ENCODE measurements at regions not wholly inside any gene's neighbourhood (a gene's known extent, or its start where the extent isn't known, plus 50 kb on each side); places are given as distances from the start of the nearest gene placed in this dataset.

DNA sequence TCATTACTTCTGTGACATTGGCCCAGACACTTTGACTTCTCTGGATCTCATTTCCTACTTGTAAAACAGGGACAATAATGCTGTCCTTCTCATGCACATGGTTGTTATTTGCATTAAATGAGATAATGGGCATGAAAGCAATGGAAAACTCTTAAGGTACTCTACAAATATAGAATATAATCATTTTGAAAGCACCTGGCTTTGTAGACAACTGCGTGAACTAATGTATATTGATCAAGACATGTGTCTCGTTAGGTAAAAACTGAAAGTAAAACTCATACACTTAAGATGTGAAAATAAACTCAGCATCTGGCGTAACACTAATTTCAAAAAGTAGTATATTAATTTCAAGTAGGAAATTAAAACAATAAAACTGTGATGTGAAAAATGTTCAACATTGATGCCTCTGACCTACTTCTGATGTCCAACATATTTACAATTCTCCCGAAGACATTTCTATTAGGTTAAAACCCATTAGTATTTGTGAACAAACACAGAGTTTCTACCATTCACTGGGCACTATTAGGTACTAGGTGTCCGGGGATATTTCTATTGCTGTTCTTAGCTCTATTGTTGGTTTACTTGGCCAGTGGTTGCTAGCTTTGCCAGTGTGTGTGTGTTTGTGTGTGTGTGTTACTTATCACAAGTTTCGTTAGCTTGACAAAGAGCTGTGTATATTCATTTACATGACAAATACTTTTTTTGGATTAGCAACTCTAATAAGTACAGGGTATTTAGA lies 220.5 kb downstream of the KCNRG start:
- ChIA-PET POLR2A (ENCODE audit: low non-redundant PET) (interaction anchor here (0.7 kb wide), 1 partner anchor 192 kb away, joined by 3 read pairs; no protein-coding TSS in a partner anchor), CTCF (no interaction called here)
- no peaks in the 10 kb centered on the region for H3K36me3 ChIP-seq (ENCODE audit: insufficient read depth, low read length, poor library complexity, severe bottlenecking)
- no TSS peak for BruUV-seq (replicated peaks)
- no peaks in the 10 kb centered on the region for H3K9me3 ChIP-seq (ENCODE audit: low read depth, low read length, poor library complexity, severe bottlenecking)
- H3K4me3 ChIP-seq (ENCODE audit: low read depth, low read length, poor library complexity, severe bottlenecking): no peak overlapping the region
- no peaks in the 10 kb centered on the region for H3K27me3 ChIP-seq (replicated peaks; ENCODE audit: insufficient read depth, low read depth, low read length, poor library complexity)
- intact Hi-C loops (cut with micrococcal nuclease; ENCODE audit: unreplicated experiment): no loop called here
- TF ChIP-seq, protein P1, sequence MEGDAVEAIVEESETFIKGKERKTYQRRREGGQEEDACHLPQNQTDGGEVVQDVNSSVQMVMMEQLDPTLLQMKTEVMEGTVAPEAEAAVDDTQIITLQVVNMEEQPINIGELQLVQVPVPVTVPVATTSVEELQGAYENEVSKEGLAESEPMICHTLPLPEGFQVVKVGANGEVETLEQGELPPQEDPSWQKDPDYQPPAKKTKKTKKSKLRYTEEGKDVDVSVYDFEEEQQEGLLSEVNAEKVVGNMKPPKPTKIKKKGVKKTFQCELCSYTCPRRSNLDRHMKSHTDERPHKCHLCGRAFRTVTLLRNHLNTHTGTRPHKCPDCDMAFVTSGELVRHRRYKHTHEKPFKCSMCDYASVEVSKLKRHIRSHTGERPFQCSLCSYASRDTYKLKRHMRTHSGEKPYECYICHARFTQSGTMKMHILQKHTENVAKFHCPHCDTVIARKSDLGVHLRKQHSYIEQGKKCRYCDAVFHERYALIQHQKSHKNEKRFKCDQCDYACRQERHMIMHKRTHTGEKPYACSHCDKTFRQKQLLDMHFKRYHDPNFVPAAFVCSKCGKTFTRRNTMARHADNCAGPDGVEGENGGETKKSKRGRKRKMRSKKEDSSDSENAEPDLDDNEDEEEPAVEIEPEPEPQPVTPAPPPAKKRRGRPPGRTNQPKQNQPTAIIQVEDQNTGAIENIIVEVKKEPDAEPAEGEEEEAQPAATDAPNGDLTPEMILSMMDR (conservative IDR thresholded peaks at IDR 0.05; ENCODE audit: low read depth, low read length): no peak
- TF ChIP-seq EZH2 (IDR thresholded peaks at IDR 0.05; ENCODE audit: borderline replicate concordance, low read depth, low read length, poor library complexity, severe bottlenecking): no peak
- H3K27ac ChIP-seq (ENCODE audit: low read depth, low read length, poor library complexity, severe bottlenecking): no peak overlapping the region
- DNase-seq (ENCODE audit: low spot score): no peak
- no peaks in the 10 kb centered on the region for H3K4me1 ChIP-seq (ENCODE audit: insufficient read depth, low read length, poor library complexity, severe bottlenecking)

DNA sequence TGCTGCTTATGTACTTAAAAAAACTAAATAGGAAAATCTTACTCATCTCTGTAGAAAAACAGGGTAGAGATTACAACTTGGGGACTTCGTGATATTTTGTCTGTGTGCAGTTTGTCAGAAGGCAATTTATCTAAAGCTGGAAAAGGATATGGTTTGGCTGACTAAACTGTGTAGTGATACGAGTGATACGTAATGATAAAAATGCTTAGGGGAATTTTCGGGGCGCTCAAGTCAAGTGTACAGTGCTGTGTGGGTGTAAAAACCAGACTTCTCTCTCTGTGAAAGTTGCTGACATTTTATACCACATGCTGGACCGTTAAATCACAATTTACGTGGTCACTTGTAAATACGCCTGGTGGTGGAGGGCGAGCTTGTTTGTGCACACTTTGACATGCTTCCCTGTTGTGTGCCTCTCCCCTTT lies 221.7 kb downstream of the KCNRG start:
- Histone ChIP-seq H3K4me3 (ENCODE audit: low read depth, low read length, poor library complexity, severe bottlenecking) (no peak overlapping the region), H3K27me3 (replicated peaks; ENCODE audit: insufficient read depth, low read depth, low read length, poor library complexity) (no peaks in the 10 kb centered on the region), H3K9me3 (ENCODE audit: low read depth, low read length, poor library complexity, severe bottlenecking) (no peaks in the 10 kb centered on the region), H3K27ac (ENCODE audit: low read depth, low read length, poor library complexity, severe bottlenecking) (no peak overlapping the region), H3K36me3 (ENCODE audit: insufficient read depth, low read length, poor library complexity, severe bottlenecking) (no peaks in the 10 kb centered on the region), H3K4me1 (ENCODE audit: insufficient read depth, low read length, poor library complexity, severe bottlenecking) (no peaks in the 10 kb centered on the region)
- no TSS peak for BruUV-seq (replicated peaks)
- intact Hi-C loops (cut with micrococcal nuclease; ENCODE audit: unreplicated experiment): no loop called here
- no peak for TF ChIP-seq EZH2 (IDR thresholded peaks at IDR 0.05; ENCODE audit: borderline replicate concordance, low read depth, low read length, poor library complexity, severe bottlenecking)
- TF ChIP-seq, protein P1 (conservative IDR thresholded peaks at IDR 0.05; ENCODE audit: low read depth, low read length): no peak
- no peak for DNase-seq (ENCODE audit: low spot score)
- POLR2A ChIA-PET (ENCODE audit: low non-redundant PET): interaction anchor here (0.7 kb wide), 1 partner anchor 193 kb away, joined by 3 read pairs; no protein-coding TSS in a partner anchor
- CTCF ChIA-PET: no interaction called here

DNA sequence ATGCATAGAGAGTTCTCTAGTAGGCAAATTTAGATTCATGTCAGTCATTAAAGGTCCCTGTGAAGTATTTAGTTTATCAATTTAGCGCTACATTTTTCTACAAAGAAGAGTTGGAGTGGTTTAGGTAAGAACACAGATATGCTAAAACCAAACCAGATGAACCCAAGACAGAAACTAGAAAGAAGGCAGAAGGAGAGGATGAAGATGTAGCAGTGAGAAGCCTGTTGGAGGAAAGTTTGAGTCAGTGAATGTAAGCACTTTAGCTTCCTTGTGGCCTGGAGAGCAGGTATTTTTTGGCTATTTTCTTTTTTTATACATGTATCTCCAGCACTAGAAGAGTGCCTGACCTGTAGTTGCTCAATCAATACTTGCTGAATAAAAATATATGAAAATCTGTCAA lies 223.7 kb downstream of the KCNRG start:
- no peaks in the 10 kb centered on the region for H3K9me3 ChIP-seq (ENCODE audit: low read depth, low read length, poor library complexity, severe bottlenecking)
- H3K4me3 ChIP-seq (ENCODE audit: low read depth, low read length, poor library complexity, severe bottlenecking): no peak overlapping the region
- H3K36me3 ChIP-seq (ENCODE audit: insufficient read depth, low read length, poor library complexity, severe bottlenecking): no peaks in the 10 kb centered on the region
- ChIA-PET POLR2A (ENCODE audit: low non-redundant PET) (no interaction called here), CTCF (no interaction called here)
- no peaks in the 10 kb centered on the region for H3K4me1 ChIP-seq (ENCODE audit: insufficient read depth, low read length, poor library complexity, severe bottlenecking)
- DNase-seq (ENCODE audit: low spot score): no peak
- no TSS peak for BruUV-seq (replicated peaks)
- no peak overlapping the region for H3K27ac ChIP-seq (ENCODE audit: low read depth, low read length, poor library complexity, severe bottlenecking)
- no peaks in the 10 kb centered on the region for H3K27me3 ChIP-seq (replicated peaks; ENCODE audit: insufficient read depth, low read depth, low read length, poor library complexity)
- TF ChIP-seq EZH2 (IDR thresholded peaks at IDR 0.05; ENCODE audit: borderline replicate concordance, low read depth, low read length, poor library complexity, severe bottlenecking): no peak
- TF ChIP-seq, protein P1 (conservative IDR thresholded peaks at IDR 0.05; ENCODE audit: low read depth, low read length): no peak
- intact Hi-C loops (cut with micrococcal nuclease; ENCODE audit: unreplicated experiment): no loop called here
